ENCODE measurements at regions not wholly inside any gene's neighbourhood (a gene's known extent, or its start where the extent isn't known, plus 50 kb on each side); places are given as distances from the start of the nearest gene placed in this dataset.
"Not testable (repeated sequence)": the region's sequence is repeated elsewhere in the genome, so short reads cannot be mapped to it uniquely, and the experiment has no call there.

GRCh38 chr9:64888643-64889042 is 396.4 kb downstream of the FOXD4L5 start:
- TF ChIP-seq POLR2A (IDR thresholded peaks at IDR 0.05); EP300 (IDR thresholded peaks at IDR 0.05; ENCODE audit: low read depth); POLR2AphosphoS5 (IDR thresholded peaks at IDR 0.05): not testable (repeated sequence)
- TF ChIP-seq, protein P1, sequence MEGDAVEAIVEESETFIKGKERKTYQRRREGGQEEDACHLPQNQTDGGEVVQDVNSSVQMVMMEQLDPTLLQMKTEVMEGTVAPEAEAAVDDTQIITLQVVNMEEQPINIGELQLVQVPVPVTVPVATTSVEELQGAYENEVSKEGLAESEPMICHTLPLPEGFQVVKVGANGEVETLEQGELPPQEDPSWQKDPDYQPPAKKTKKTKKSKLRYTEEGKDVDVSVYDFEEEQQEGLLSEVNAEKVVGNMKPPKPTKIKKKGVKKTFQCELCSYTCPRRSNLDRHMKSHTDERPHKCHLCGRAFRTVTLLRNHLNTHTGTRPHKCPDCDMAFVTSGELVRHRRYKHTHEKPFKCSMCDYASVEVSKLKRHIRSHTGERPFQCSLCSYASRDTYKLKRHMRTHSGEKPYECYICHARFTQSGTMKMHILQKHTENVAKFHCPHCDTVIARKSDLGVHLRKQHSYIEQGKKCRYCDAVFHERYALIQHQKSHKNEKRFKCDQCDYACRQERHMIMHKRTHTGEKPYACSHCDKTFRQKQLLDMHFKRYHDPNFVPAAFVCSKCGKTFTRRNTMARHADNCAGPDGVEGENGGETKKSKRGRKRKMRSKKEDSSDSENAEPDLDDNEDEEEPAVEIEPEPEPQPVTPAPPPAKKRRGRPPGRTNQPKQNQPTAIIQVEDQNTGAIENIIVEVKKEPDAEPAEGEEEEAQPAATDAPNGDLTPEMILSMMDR (IDR thresholded peaks at IDR 0.05), result not testable (repeated sequence)

Data from transverse colon (tissue), 4 donors.